ENCODE measurements at regions not wholly inside any gene's neighbourhood (a gene's known extent, or its start where the extent isn't known, plus 50 kb on each side); places are given as distances from the start of the nearest gene placed in this dataset.
A peak's percentile ranks its signal among the peaks of the same experiment; 100 is the strongest.

GRCh38 chr17:77656054-77656453 lies 302.4 kb upstream of the TNRC6C start:
- Mint-ChIP-seq H3K27ac (no peak overlapping the region), H3K36me3 (no peaks in the 10 kb centered on the region), H3K27me3 (peaks cover 0 to 10% of the 10 kb centered on the region in 2 donors), H3K4me3 (no peak overlapping the region), H3K4me1 (no peaks in the 10 kb centered on the region), H3K9me3 (no peaks in the 10 kb centered on the region)
- Histone ChIP-seq H3K36me3 (ENCODE audit: control insufficient read depth in 2 of 2, extremely low read depth in 1 of 2, insufficient read depth in 1 of 2, low read length in 1 of 2) (no peaks in the 10 kb centered on the region), H3K4me3 (ENCODE audit: control insufficient read depth in 1 of 2, extremely low read depth in 1 of 2, low read length in 1 of 2) (no peak overlapping the region), H3K9me3 (no peaks in the 10 kb centered on the region), H3K27me3 (replicated peaks in 1 of 2; ENCODE audit: control insufficient read depth in 2 of 2, extremely low read depth in 1 of 2, insufficient read depth in 2 of 2, low read length in 1 of 2) (peaks cover 0 to 32% of the 10 kb centered on the region in 2 experiments), H3K27ac (ENCODE audit: low read length) (no peak overlapping the region), H3K4me1 (ENCODE audit: control insufficient read depth in 1 of 2, extremely low read depth in 1 of 2, insufficient read depth in 2 of 2, low read length in 2 of 2) (no peaks in the 10 kb centered on the region)
- ATAC-seq (replicated peaks in 1 of 4) (no peak), DNase-seq (no peak)
- POLR2A ChIA-PET = no interaction called here
- whole genome bisulfite sequencing (ENCODE audit: insufficient coverage) = 80% methylated on average over 1 of the region's 9 CpGs
- CTCF ChIA-PET = no interaction called here

- H3K4me3 ChIP-seq (ENCODE audit: control insufficient read depth in 1 of 2, extremely low read depth in 1 of 2, low read length in 1 of 2) = no peak overlapping the region
- no peak overlapping the region for H3K27ac Mint-ChIP-seq
- no peak overlapping the region for H3K27ac ChIP-seq (ENCODE audit: low read length)
- no peaks in the 10 kb centered on the region for H3K4me1 ChIP-seq (ENCODE audit: control insufficient read depth in 1 of 2, extremely low read depth in 1 of 2, insufficient read depth in 2 of 2, low read length in 2 of 2)
- H3K36me3 Mint-ChIP-seq = no peaks in the 10 kb centered on the region
- peaks cover 0 to 10% of the 10 kb centered on the region in 2 donors for H3K27me3 Mint-ChIP-seq
- no peak for ATAC-seq (replicated peaks in 1 of 4)
- CTCF ChIA-PET = no interaction called here
- H3K36me3 ChIP-seq (ENCODE audit: control insufficient read depth in 2 of 2, extremely low read depth in 1 of 2, insufficient read depth in 1 of 2, low read length in 1 of 2) = no peaks in the 10 kb centered on the region
- H3K4me1 Mint-ChIP-seq = peaks cover 0 to 2% (median 0%) of the 10 kb centered on the region in 3 donors
- POLR2A ChIA-PET = interaction anchor here in 1 of 2 donors (0.5 kb wide), 1 partner anchor 528 kb away, joined by 3 read pairs; no protein-coding TSS in a partner anchor
- no peaks in the 10 kb centered on the region for H3K9me3 Mint-ChIP-seq
- DNase-seq = no peak
- H3K4me3 Mint-ChIP-seq = no peak overlapping the region
- H3K9me3 ChIP-seq = no peaks in the 10 kb centered on the region
- 93% methylated on average over 4 of the region's 6 CpGs for WGBS (ENCODE audit: insufficient coverage)
- H3K27me3 ChIP-seq (replicated peaks in 1 of 2; ENCODE audit: control insufficient read depth in 2 of 2, extremely low read depth in 1 of 2, insufficient read depth in 2 of 2, low read length in 1 of 2) = peaks cover 0 to 32% of the 10 kb centered on the region in 2 experiments
These were observed 300.7 kb upstream of the TNRC6C start for GRCh38 chr17:77657839-77658238.

DNA sequence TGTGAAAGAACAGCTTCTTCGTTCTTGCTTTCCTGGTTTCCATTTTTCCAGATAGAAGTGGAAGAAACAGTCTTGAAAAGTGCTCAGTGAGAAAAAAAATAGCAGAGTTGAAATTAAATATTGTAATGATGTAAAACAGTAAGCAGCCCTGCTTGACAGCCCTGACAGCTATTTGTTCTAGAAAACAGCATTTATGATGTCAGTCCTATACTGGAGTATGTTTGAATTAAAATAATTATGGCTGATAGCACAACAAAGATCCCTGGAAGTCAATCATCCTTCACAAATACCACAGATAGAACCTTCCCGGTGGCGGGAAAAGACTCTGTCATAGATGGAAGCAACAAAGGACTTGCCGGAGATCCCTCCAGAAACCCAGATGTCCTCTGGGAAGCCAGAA lies 298.0 kb upstream of the TNRC6C start:
- Histone ChIP-seq H3K27me3 (replicated peaks in 1 of 2; ENCODE audit: control insufficient read depth in 2 of 2, extremely low read depth in 1 of 2, insufficient read depth in 2 of 2, low read length in 1 of 2) (peaks cover 0 to 21% of the 10 kb centered on the region in 2 experiments), H3K4me1 (ENCODE audit: control insufficient read depth in 1 of 2, extremely low read depth in 1 of 2, insufficient read depth in 2 of 2, low read length in 2 of 2) (peaks cover 0 to 3% of the 10 kb centered on the region in 2 experiments), H3K36me3 (ENCODE audit: control insufficient read depth in 2 of 2, extremely low read depth in 1 of 2, insufficient read depth in 1 of 2, low read length in 1 of 2) (no peaks in the 10 kb centered on the region), H3K4me3 (ENCODE audit: control insufficient read depth in 1 of 2, extremely low read depth in 1 of 2, low read length in 1 of 2) (no peak overlapping the region), H3K9me3 (no peaks in the 10 kb centered on the region), H3K27ac (ENCODE audit: low read length) (no peak overlapping the region)
- Mint-ChIP-seq H3K36me3 (no peaks in the 10 kb centered on the region), H3K9me3 (peaks cover 0 to 4% (median 4%) of the 10 kb centered on the region in 3 donors), H3K4me3 (no peak overlapping the region), H3K4me1 (peaks cover 7 to 11% (median 10%) of the 10 kb centered on the region in 3 donors), H3K27ac (no peak overlapping the region), H3K27me3 (peaks cover 0 to 10% of the 10 kb centered on the region in 2 donors)
- ChIA-PET CTCF (no interaction called here), POLR2A (no interaction called here)
- DNase-seq = no peak
- WGBS (ENCODE audit: insufficient coverage) = 100% methylated on average over 1 of the region's 4 CpGs
- ATAC-seq (replicated peaks in 1 of 4) = no peak

DNA sequence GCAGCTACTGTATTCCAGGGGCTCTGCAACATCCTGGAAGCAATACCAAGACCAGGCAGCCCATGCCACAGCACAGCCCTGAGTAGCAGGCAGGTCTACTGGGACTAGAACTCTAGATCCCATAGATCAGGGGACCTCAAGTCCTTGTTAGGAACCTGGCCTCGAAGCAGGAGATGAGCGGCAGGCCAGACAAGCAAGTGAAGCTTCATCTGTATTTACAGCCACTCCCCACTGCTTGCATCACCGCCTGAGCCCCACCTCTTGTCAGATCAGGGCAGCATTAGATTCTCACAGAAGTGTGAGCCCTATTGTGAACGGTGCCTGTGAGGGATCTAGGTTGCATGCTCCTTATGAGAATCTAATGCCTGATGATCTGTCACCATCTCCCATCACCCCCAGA lies 295.7 kb upstream of the TNRC6C start:
- ATAC-seq (replicated peaks in 1 of 4) (no peak), DNase-seq (peak in 1 of 35 experiments; percentile 22)
- Histone ChIP-seq H3K9me3 (no peaks in the 10 kb centered on the region), H3K4me1 (ENCODE audit: control insufficient read depth in 1 of 2, extremely low read depth in 1 of 2, insufficient read depth in 2 of 2, low read length in 2 of 2) (peaks cover 16 to 18% of the 10 kb centered on the region in 2 experiments), H3K27ac (ENCODE audit: low read length) (no peak overlapping the region), H3K4me3 (ENCODE audit: control insufficient read depth in 1 of 2, extremely low read depth in 1 of 2, low read length in 1 of 2) (no peak overlapping the region), H3K27me3 (replicated peaks in 1 of 2; ENCODE audit: control insufficient read depth in 2 of 2, extremely low read depth in 1 of 2, insufficient read depth in 2 of 2, low read length in 1 of 2) (peaks cover 0 to 3% of the 10 kb centered on the region in 2 experiments), H3K36me3 (ENCODE audit: control insufficient read depth in 2 of 2, extremely low read depth in 1 of 2, insufficient read depth in 1 of 2, low read length in 1 of 2) (no peaks in the 10 kb centered on the region)
- Mint-ChIP-seq H3K4me3 (no peak overlapping the region), H3K9me3 (peaks cover 0 to 8% (median 7%) of the 10 kb centered on the region in 3 donors), H3K4me1 (peaks cover 30 to 33% (median 32%) of the 10 kb centered on the region in 3 donors), H3K27ac (no peak overlapping the region), H3K36me3 (no peaks in the 10 kb centered on the region), H3K27me3 (peaks cover 0 to 4% of the 10 kb centered on the region in 2 donors)
- CTCF ChIA-PET = interaction anchor here in 1 of 2 donors (0.5 kb wide), 1 partner anchor 889 kb away, joined by 3 read pairs; no protein-coding TSS in a partner anchor
- POLR2A ChIA-PET = no interaction called here
- 100% methylated on average over 1 of the region's 4 CpGs for WGBS (ENCODE audit: insufficient coverage)

DNA sequence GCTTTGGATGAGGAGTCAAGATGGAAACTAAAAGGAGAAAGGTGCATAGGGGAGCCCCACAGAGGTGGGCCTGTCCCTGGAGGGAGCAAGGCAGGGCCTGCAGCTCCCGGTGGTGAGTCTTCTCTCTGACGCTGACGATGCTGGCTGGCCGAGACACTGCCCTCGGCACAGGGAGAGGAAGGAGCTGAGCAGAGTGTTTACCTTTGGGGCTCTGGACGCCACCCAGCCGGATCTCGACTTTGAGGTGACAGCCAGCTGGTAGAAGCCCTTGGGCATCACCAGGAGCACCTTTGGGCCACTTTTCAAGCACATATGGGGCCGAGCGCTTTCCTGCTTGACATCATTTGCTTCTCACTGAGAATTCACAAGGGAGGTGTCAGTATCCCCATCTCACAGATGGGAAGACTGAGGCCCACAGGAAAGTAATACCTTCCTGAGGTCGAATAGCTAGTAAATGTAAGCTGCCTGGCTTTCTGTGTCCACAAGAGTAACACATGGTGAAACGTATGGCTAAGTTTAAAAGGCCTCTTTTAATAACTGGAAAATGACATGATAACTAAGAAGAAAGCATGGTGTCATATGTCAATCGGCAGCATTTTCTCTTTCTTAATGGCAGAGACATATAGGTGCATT lies 294.3 kb upstream of the TNRC6C start:
- Mint-ChIP-seq H3K9me3 (peaks cover 3 to 16% (median 8%) of the 10 kb centered on the region in 3 donors), H3K36me3 (peaks cover 6% of the 10 kb centered on the region), H3K4me1 (peaks cover 43 to 46% (median 44%) of the 10 kb centered on the region in 3 donors), H3K27ac (peak overlapping the region; percentile 70 to 98), H3K27me3 (peaks cover 0 to 4% of the 10 kb centered on the region in 2 donors), H3K4me3 (peak overlapping the region in 1 of 3 donors; percentile 2)
- H3K9me3 ChIP-seq = no peaks in the 10 kb centered on the region
- DNase-seq (peak in 1 of 35 experiments; percentile 20), ATAC-seq (replicated peaks in 1 of 4) (no peak)
- POLR2A ChIA-PET = no interaction called here
- WGBS (ENCODE audit: insufficient coverage) = 91% methylated on average over 9 of the region's 13 CpGs
- no peak overlapping the region for H3K27ac ChIP-seq (ENCODE audit: low read length)
- H3K27me3 ChIP-seq (replicated peaks in 1 of 2; ENCODE audit: control insufficient read depth in 2 of 2, extremely low read depth in 1 of 2, insufficient read depth in 2 of 2, low read length in 1 of 2) = no peaks in the 10 kb centered on the region
- H3K4me1 ChIP-seq (ENCODE audit: control insufficient read depth in 1 of 2, extremely low read depth in 1 of 2, insufficient read depth in 2 of 2, low read length in 2 of 2) = peaks cover 20 to 22% of the 10 kb centered on the region in 2 experiments
- no peak overlapping the region for H3K4me3 ChIP-seq (ENCODE audit: control insufficient read depth in 1 of 2, extremely low read depth in 1 of 2, low read length in 1 of 2)
- H3K36me3 ChIP-seq (ENCODE audit: control insufficient read depth in 2 of 2, extremely low read depth in 1 of 2, insufficient read depth in 1 of 2, low read length in 1 of 2) = no peaks in the 10 kb centered on the region
- CTCF ChIA-PET = interaction anchor here in 1 of 2 donors (0.5 kb wide), 1 partner anchor 721 kb away, joined by 5 read pairs; no protein-coding TSS in a partner anchor

GRCh38 chr17:77665833-77666232 lies 292.7 kb upstream of the TNRC6C start:
- Mint-ChIP-seq H3K9me3 (peaks cover 3 to 16% (median 8%) of the 10 kb centered on the region in 3 donors), H3K27me3 (no peaks in the 10 kb centered on the region), H3K36me3 (peaks cover 9% of the 10 kb centered on the region), H3K4me1 (peaks cover 51 to 56% (median 56%) of the 10 kb centered on the region in 3 donors), H3K27ac (peak overlapping the region; percentile 97 to 98), H3K4me3 (peak overlapping the region; percentile 83 to 91 (median 86))
- H3K4me3 ChIP-seq (ENCODE audit: control insufficient read depth in 1 of 2, extremely low read depth in 1 of 2, low read length in 1 of 2) = peak overlapping the region in 1 of 2 donors; percentile 55
- H3K36me3 ChIP-seq (ENCODE audit: control insufficient read depth in 2 of 2, extremely low read depth in 1 of 2, insufficient read depth in 1 of 2, low read length in 1 of 2) = no peaks in the 10 kb centered on the region
- CTCF ChIA-PET = interaction anchor here in 1 of 2 donors (0.6 kb wide), 1 partner anchor 476 kb away, joined by 3 read pairs; no protein-coding TSS in a partner anchor
- no peak for DNase-seq
- no peaks in the 10 kb centered on the region for H3K27me3 ChIP-seq (replicated peaks in 1 of 2; ENCODE audit: control insufficient read depth in 2 of 2, extremely low read depth in 1 of 2, insufficient read depth in 2 of 2, low read length in 1 of 2)
- peaks cover 20 to 22% of the 10 kb centered on the region in 2 experiments for H3K4me1 ChIP-seq (ENCODE audit: control insufficient read depth in 1 of 2, extremely low read depth in 1 of 2, insufficient read depth in 2 of 2, low read length in 2 of 2)
- 91% methylated on average over 2 of the region's 3 CpGs for WGBS (ENCODE audit: insufficient coverage)
- no peaks in the 10 kb centered on the region for H3K9me3 ChIP-seq
- POLR2A ChIA-PET = no interaction called here
- ATAC-seq (replicated peaks in 1 of 4) = no peak
- H3K27ac ChIP-seq (ENCODE audit: low read length) = peak overlapping the region; percentile 86
